ENCODE measurements at regions not wholly inside any gene's neighbourhood (a gene's known extent, or its start where the extent isn't known, plus 50 kb on each side); places are given as distances from the start of the nearest gene placed in this dataset.
"Not testable (repeated sequence)": the region's sequence is repeated elsewhere in the genome, so short reads cannot be mapped to it uniquely, and the experiment has no call there.

GRCh38 chr18:9022397-9023155, 79.9 kb upstream of the NDUFV2 start:
- Histone ChIP-seq H3K36me3 (ENCODE audit: control insufficient read depth, insufficient read depth, low read length) (no peaks in the 10 kb centered on the region), H3K4me3 (ENCODE audit: low read depth, low read length) (no peak overlapping the region), H3K27me3 (ENCODE audit: control insufficient read depth, insufficient read depth, low read length) (no peaks in the 10 kb centered on the region)
- TF ChIP-seq, protein P1, sequence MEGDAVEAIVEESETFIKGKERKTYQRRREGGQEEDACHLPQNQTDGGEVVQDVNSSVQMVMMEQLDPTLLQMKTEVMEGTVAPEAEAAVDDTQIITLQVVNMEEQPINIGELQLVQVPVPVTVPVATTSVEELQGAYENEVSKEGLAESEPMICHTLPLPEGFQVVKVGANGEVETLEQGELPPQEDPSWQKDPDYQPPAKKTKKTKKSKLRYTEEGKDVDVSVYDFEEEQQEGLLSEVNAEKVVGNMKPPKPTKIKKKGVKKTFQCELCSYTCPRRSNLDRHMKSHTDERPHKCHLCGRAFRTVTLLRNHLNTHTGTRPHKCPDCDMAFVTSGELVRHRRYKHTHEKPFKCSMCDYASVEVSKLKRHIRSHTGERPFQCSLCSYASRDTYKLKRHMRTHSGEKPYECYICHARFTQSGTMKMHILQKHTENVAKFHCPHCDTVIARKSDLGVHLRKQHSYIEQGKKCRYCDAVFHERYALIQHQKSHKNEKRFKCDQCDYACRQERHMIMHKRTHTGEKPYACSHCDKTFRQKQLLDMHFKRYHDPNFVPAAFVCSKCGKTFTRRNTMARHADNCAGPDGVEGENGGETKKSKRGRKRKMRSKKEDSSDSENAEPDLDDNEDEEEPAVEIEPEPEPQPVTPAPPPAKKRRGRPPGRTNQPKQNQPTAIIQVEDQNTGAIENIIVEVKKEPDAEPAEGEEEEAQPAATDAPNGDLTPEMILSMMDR (IDR thresholded peaks at IDR 0.05; ENCODE audit: insufficient read depth, low read length, poor library complexity, severe bottlenecking), result no peak
- no peak for DNase-seq (ENCODE audit: low read depth)

DNA sequence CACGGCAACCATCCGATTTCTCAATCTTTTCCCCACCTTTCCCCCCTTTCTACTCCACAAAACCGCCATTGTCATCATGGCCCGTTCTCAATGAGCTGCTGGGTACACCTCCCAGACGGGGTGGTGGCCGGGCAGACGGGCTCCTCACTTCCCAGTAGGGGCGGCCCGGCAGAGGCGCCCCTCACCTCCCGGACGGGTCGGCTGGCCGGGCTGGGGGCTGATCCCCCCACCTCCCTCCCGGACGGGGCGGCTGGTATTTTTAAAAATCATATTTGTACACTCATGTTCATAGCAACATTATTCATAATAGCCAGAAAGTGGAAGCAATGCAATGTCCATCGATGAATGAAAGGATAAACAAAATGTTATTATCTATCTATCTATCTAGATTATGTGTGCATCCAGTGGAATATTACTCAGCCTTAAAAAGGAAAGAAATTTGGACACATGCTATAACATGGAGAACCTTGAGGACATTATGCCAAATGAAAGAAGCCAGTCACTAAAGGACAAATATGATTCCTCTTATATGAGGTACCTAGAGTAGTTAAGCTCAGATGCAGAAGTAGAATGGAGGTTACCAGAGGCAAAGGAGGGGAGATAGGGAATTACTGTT, 78.4 kb upstream of the NDUFV2 start:
- H3K36me3 ChIP-seq (ENCODE audit: control insufficient read depth, insufficient read depth, low read length); H3K27me3 ChIP-seq (ENCODE audit: control insufficient read depth, insufficient read depth, low read length); DNase-seq (ENCODE audit: low read depth); H3K4me3 ChIP-seq (ENCODE audit: low read depth, low read length): not testable (repeated sequence)

GRCh38 chr18:9025091-9025838, 77.2 kb upstream of the NDUFV2 start:
- TF ChIP-seq, protein P1 (IDR thresholded peaks at IDR 0.05; ENCODE audit: insufficient read depth, low read length, poor library complexity, severe bottlenecking), result no peak
- Histone ChIP-seq H3K4me3 (ENCODE audit: low read depth, low read length) (no peak overlapping the region), H3K27me3 (ENCODE audit: control insufficient read depth, insufficient read depth, low read length) (no peaks in the 10 kb centered on the region), H3K36me3 (ENCODE audit: control insufficient read depth, insufficient read depth, low read length) (no peaks in the 10 kb centered on the region)
- DNase-seq (ENCODE audit: low read depth), result peak; percentile 37

DNA sequence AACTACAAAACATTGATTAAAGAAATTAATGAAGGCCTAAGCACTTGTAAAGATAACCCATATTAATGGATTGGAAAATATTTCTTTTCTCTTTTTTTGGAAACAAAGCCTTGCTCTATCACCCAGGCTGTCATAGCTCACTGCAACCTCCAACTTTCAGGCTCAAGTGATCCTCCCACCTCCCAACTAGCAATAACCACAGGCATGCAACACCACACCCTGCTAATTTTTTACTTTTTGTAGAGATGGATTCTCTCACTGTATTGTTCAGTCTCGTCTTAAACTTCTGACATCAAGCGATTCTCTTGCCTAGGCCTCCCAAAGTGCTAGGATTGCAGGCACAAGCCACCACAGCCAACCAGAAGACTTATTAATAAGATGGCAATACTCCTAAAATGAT, 73.4 kb upstream of the NDUFV2 start:
- Histone ChIP-seq H3K27me3 (ENCODE audit: control insufficient read depth, insufficient read depth, low read length) (no peaks in the 10 kb centered on the region), H3K4me3 (ENCODE audit: low read depth, low read length) (no peak overlapping the region), H3K36me3 (ENCODE audit: control insufficient read depth, insufficient read depth, low read length) (no peaks in the 10 kb centered on the region)
- TF ChIP-seq, protein P1 (IDR thresholded peaks at IDR 0.05; ENCODE audit: insufficient read depth, low read length, poor library complexity, severe bottlenecking), result no peak
- no peak for DNase-seq (ENCODE audit: low read depth)

DNA sequence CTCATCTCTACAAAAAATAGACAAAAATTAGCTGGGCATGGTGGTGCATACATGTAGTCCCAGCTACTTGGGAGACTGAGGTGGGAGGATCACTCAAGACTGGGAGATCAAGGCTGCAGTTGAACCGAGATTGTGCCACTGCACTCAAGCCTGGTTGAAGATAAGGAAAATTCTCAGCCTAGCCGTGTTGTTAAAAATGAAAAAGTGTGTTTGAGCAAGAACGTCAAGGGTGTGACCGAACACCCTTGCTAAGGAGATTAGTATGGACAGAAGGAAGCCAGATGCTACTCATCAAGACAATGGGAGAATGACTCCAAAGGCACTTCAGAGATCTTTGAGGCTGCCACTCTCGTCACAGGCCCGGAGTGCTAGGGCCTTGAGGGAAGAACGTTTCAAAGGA, 70.0 kb upstream of the NDUFV2 start:
- Histone ChIP-seq H3K36me3 (ENCODE audit: control insufficient read depth, insufficient read depth, low read length) (no peaks in the 10 kb centered on the region), H3K27me3 (ENCODE audit: control insufficient read depth, insufficient read depth, low read length) (no peaks in the 10 kb centered on the region), H3K4me3 (ENCODE audit: low read depth, low read length) (no peak overlapping the region)
- TF ChIP-seq, protein P1 (IDR thresholded peaks at IDR 0.05; ENCODE audit: insufficient read depth, low read length, poor library complexity, severe bottlenecking), result no peak
- DNase-seq (ENCODE audit: low read depth), result no peak

GRCh38 chr18:9038277-9038871, 64.1 kb upstream of the NDUFV2 start:
- TF ChIP-seq, protein P1 (IDR thresholded peaks at IDR 0.05; ENCODE audit: insufficient read depth, low read length, poor library complexity, severe bottlenecking), result no peak
- no peak overlapping the region for H3K4me3 ChIP-seq (ENCODE audit: low read depth, low read length)
- H3K36me3 ChIP-seq (ENCODE audit: control insufficient read depth, insufficient read depth, low read length), result no peaks in the 10 kb centered on the region
- H3K27me3 ChIP-seq (ENCODE audit: control insufficient read depth, insufficient read depth, low read length), result no peaks in the 10 kb centered on the region
- peak; percentile 28 for DNase-seq (ENCODE audit: low read depth)

Measured in kidney epithelial cell (primary cell).